Endothelial cell (in vitro differentiated cells): ENCODE measurements at regions not wholly inside any gene's neighbourhood (a gene's known extent, or its start where the extent isn't known, plus 50 kb on each side); places are given as distances from the start of the nearest gene placed in this dataset.

Experiments
- DNase-seq: peaks from one replicate; pipeline ENCODE4 v3.0.0; 2021; ENCODE audit warnings: low spot score
- H3K27ac Mint-ChIP-seq: one replicate; pipeline ENCODE4 v1.8.0; 2021; ENCODE audit warnings: mixed read lengths, inconsistent platforms; ENCODE audit not compliant: unreplicated experiment
- H3K27me3 Mint-ChIP-seq: one replicate; pipeline ENCODE4 v1.8.0; 2021; ENCODE audit warnings: mild to moderate bottlenecking, moderate library complexity, mixed read lengths, inconsistent platforms; ENCODE audit not compliant: unreplicated experiment
- H3K36me3 Mint-ChIP-seq: one replicate; pipeline ENCODE4 v1.8.0; 2021; ENCODE audit warnings: mild to moderate bottlenecking, low read depth, mixed read lengths, inconsistent platforms; ENCODE audit not compliant: unreplicated experiment
- H3K4me1 Mint-ChIP-seq: one replicate; pipeline ENCODE4 v1.8.0; 2021; ENCODE audit warnings: mild to moderate bottlenecking, mixed read lengths, inconsistent platforms; ENCODE audit not compliant: unreplicated experiment
- H3K4me3 Mint-ChIP-seq: one replicate; pipeline ENCODE4 v1.8.0; 2021; ENCODE audit warnings: mild to moderate bottlenecking, mixed read lengths, inconsistent platforms; ENCODE audit not compliant: unreplicated experiment
- H3K9me3 Mint-ChIP-seq: one replicate; pipeline ENCODE4 v1.8.0; 2021; ENCODE audit warnings: mixed read lengths, inconsistent platforms; ENCODE audit not compliant: unreplicated experiment
- TF ChIP-seq, protein P1 (sequence below): fragments of 200-600 bp; sonication (generic); IDR thresholded peaks from one replicate; pipeline ENCODE4 v1.5.0; 2021; ENCODE audit warnings: antibody characterized with exemption; ENCODE audit not compliant: unreplicated experiment

GRCh38 chr20:11564491-11564890 is 353.2 kb upstream of the BTBD3 start:
- Mint-ChIP-seq H3K9me3 (no peaks in the 10 kb centered on the region), H3K4me1 (no peaks in the 10 kb centered on the region), H3K27ac (no peak overlapping the region), H3K4me3 (no peak overlapping the region), H3K36me3 (no peaks in the 10 kb centered on the region), H3K27me3 (no peaks in the 10 kb centered on the region)
- TF ChIP-seq, protein P1, sequence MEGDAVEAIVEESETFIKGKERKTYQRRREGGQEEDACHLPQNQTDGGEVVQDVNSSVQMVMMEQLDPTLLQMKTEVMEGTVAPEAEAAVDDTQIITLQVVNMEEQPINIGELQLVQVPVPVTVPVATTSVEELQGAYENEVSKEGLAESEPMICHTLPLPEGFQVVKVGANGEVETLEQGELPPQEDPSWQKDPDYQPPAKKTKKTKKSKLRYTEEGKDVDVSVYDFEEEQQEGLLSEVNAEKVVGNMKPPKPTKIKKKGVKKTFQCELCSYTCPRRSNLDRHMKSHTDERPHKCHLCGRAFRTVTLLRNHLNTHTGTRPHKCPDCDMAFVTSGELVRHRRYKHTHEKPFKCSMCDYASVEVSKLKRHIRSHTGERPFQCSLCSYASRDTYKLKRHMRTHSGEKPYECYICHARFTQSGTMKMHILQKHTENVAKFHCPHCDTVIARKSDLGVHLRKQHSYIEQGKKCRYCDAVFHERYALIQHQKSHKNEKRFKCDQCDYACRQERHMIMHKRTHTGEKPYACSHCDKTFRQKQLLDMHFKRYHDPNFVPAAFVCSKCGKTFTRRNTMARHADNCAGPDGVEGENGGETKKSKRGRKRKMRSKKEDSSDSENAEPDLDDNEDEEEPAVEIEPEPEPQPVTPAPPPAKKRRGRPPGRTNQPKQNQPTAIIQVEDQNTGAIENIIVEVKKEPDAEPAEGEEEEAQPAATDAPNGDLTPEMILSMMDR: no peak
- no peak for DNase-seq

- H3K4me3 Mint-ChIP-seq: no peak overlapping the region
- DNase-seq: no peak
- no peak overlapping the region for H3K27ac Mint-ChIP-seq
- H3K36me3 Mint-ChIP-seq: no peaks in the 10 kb centered on the region
- H3K4me1 Mint-ChIP-seq: no peaks in the 10 kb centered on the region
- H3K27me3 Mint-ChIP-seq: no peaks in the 10 kb centered on the region
- H3K9me3 Mint-ChIP-seq: no peaks in the 10 kb centered on the region
- TF ChIP-seq, protein P1: no peak
Observed at GRCh38 chr20:11569163-11569562, 348.5 kb upstream of the BTBD3 start.

GRCh38 chr20:11573507-11573906 is 344.2 kb upstream of the BTBD3 start:
- Mint-ChIP-seq H3K4me1 (no peaks in the 10 kb centered on the region), H3K27ac (no peak overlapping the region), H3K36me3 (no peaks in the 10 kb centered on the region), H3K4me3 (no peak overlapping the region), H3K27me3 (no peaks in the 10 kb centered on the region), H3K9me3 (no peaks in the 10 kb centered on the region)
- DNase-seq: no peak
- TF ChIP-seq, protein P1: no peak

DNA sequence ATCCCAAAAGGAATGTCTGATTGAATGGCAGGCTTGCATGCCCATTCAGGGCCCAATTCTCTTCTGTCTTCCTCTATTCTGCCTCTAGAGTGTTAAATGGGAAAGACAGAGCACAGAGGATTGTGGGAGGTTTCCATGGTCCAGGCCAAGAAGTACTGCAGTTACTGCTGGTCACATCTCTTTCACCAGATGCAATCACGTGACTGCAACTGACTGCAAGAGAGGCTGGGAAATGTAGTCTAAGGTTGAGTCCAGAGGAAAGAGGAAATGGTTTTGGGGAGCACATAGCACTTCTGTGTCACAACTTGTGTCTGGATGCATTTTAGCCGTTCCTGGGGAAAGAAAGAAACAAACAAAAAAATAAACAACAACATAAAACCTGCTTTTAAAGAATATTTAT is 336.4 kb upstream of the BTBD3 start:
- Mint-ChIP-seq H3K9me3 (no peaks in the 10 kb centered on the region), H3K4me1 (no peaks in the 10 kb centered on the region), H3K27me3 (no peaks in the 10 kb centered on the region), H3K4me3 (no peak overlapping the region), H3K36me3 (no peaks in the 10 kb centered on the region), H3K27ac (no peak overlapping the region)
- TF ChIP-seq, protein P1: no peak
- no peak for DNase-seq

GRCh38 chr20:11582060-11582459 is 335.6 kb upstream of the BTBD3 start:
- H3K4me1 Mint-ChIP-seq: no peaks in the 10 kb centered on the region
- no peaks in the 10 kb centered on the region for H3K36me3 Mint-ChIP-seq
- DNase-seq: no peak
- H3K27ac Mint-ChIP-seq: no peak overlapping the region
- no peaks in the 10 kb centered on the region for H3K27me3 Mint-ChIP-seq
- no peak overlapping the region for H3K4me3 Mint-ChIP-seq
- no peaks in the 10 kb centered on the region for H3K9me3 Mint-ChIP-seq
- TF ChIP-seq, protein P1: no peak
